ENCODE measurements at regions not wholly inside any gene's neighbourhood (a gene's known extent, or its start where the extent isn't known, plus 50 kb on each side); places are given as distances from the start of the nearest gene placed in this dataset.

DNA sequence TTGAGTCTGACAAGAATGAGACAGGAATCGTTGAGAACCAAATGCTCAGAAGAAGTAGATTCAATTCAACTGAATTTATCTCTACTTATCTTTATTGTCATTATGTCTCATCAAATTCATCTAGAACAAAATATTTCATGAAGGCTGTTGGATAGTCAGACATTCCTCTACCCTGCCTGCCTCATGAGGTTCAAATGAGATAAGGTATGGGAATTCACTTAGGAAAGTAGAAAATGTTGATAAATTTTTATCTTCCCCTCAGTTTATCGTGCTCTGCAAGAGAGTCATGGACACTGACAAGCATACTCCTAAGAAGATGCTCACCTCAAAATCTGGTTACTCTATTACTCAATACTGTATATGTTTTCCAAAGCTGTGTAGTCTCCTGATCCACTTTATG lies 149.7 kb upstream of the CDIN1 start:
- Histone ChIP-seq H2BK12ac (ENCODE audit: insufficient read length, low read depth, low read length) (no peak overlapping the region), H2BK20ac (ENCODE audit: low read depth, low read length, poor library complexity, severe bottlenecking) (no peak overlapping the region), H3K4me2 (ENCODE audit: insufficient read depth, insufficient read length, low read length) (no peak overlapping the region), H3K79me2 (ENCODE audit: insufficient read depth, low read length) (no peaks in the 10 kb centered on the region), H2BK120ac (ENCODE audit: low read depth, low read length, poor library complexity, severe bottlenecking) (no peak overlapping the region), H3K4ac (ENCODE audit: low read depth, low read length) (no peak overlapping the region), H2BK15ac (ENCODE audit: low read depth, low read length) (no peak overlapping the region), H2BK5ac (ENCODE audit: insufficient read length, low read length) (no peak overlapping the region), H3K4me1 (ENCODE audit: insufficient read depth, low read length) (peaks cover 8% of the 10 kb centered on the region; the same call in 1 of the 2 replicates), H3K18ac (ENCODE audit: insufficient read length, low read depth, low read length) (no peak overlapping the region), H3K23ac (ENCODE audit: insufficient read length, low read depth, low read length) (no peak overlapping the region), H4K20me1 (ENCODE audit: control insufficient read depth, insufficient read depth, insufficient read length) (no peaks in the 10 kb centered on the region), H3K9me3 (ENCODE audit: control insufficient read depth, low read depth, low read length) (no peaks in the 10 kb centered on the region), H3K79me1 (ENCODE audit: insufficient read depth, low read depth, low read length, poor library complexity, severe bottlenecking) (no peaks in the 10 kb centered on the region), H4K8ac (replicated peaks; ENCODE audit: insufficient read length, low read depth, low read length) (no peak overlapping the region), H3T11ph (ENCODE audit: low read length) (no peak overlapping the region), H3K14ac (ENCODE audit: insufficient read depth, low read length) (no peak overlapping the region), H3K27ac (ENCODE audit: insufficient read length, low read depth, low read length) (no peak overlapping the region), H3K27me3 (ENCODE audit: insufficient read depth, low read length) (no peaks in the 10 kb centered on the region), H4K5ac (ENCODE audit: insufficient read length, low read depth, low read length) (no peak overlapping the region), H4K91ac (ENCODE audit: insufficient read length, low read depth, low read length) (no peak overlapping the region), H3K56ac (ENCODE audit: insufficient read length, low read depth, low read length) (no peak overlapping the region), H2AK5ac (ENCODE audit: insufficient read length, low read length) (no peak overlapping the region), H3K23me2 (ENCODE audit: insufficient read length, low read depth, low read length, poor library complexity, severe bottlenecking) (no peaks in the 10 kb centered on the region), H2AFZ (ENCODE audit: low read length) (no peak overlapping the region), H3K9ac (ENCODE audit: extremely low read depth, insufficient read length, low read length) (no peak overlapping the region)
- TF ChIP-seq, protein P1, sequence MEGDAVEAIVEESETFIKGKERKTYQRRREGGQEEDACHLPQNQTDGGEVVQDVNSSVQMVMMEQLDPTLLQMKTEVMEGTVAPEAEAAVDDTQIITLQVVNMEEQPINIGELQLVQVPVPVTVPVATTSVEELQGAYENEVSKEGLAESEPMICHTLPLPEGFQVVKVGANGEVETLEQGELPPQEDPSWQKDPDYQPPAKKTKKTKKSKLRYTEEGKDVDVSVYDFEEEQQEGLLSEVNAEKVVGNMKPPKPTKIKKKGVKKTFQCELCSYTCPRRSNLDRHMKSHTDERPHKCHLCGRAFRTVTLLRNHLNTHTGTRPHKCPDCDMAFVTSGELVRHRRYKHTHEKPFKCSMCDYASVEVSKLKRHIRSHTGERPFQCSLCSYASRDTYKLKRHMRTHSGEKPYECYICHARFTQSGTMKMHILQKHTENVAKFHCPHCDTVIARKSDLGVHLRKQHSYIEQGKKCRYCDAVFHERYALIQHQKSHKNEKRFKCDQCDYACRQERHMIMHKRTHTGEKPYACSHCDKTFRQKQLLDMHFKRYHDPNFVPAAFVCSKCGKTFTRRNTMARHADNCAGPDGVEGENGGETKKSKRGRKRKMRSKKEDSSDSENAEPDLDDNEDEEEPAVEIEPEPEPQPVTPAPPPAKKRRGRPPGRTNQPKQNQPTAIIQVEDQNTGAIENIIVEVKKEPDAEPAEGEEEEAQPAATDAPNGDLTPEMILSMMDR (conservative IDR thresholded peaks at IDR 0.05), result no peak
- DNase-seq, result no peak
- H3K4me3 Mint-ChIP-seq, result no peak overlapping the region
- WGBS (ENCODE audit: extremely low coverage, insufficient read length, low lambda C conversion rate), result no CpG with 5 or more reads among the region's 2 CpGs
- no peaks in the 10 kb centered on the region for H3K27me3 Mint-ChIP-seq (ENCODE audit: low read depth)
- H3K4me1 Mint-ChIP-seq, result peaks cover 13 to 17% of the 10 kb centered on the region in 2 experiments
- no peak overlapping the region for H3K27ac Mint-ChIP-seq
- no peaks in the 10 kb centered on the region for H3K9me3 Mint-ChIP-seq
- no peaks in the 10 kb centered on the region for H3K36me3 Mint-ChIP-seq (ENCODE audit: insufficient read depth in 1 of 3, low read depth in 3 of 3)

All from H9 (cell line).